ENCODE measurements at regions not wholly inside any gene's neighbourhood (a gene's known extent, or its start where the extent isn't known, plus 50 kb on each side); places are given as distances from the start of the nearest gene placed in this dataset.

GRCh38 chr15:70498096-70498626 lies 265.2 kb downstream of the UACA start:
- no peak for TF ChIP-seq CTCF (IDR thresholded peaks at IDR 0.05)
- no peak overlapping the region for H3K4me3 Mint-ChIP-seq
- H3K4me1 Mint-ChIP-seq (ENCODE audit: low read depth) = peaks cover 36% of the 10 kb centered on the region
- H3K9me3 Mint-ChIP-seq = no peaks in the 10 kb centered on the region
- no peaks in the 10 kb centered on the region for H3K36me3 Mint-ChIP-seq (ENCODE audit: low read depth)
- H3K27me3 Mint-ChIP-seq (ENCODE audit: insufficient read depth) = peaks cover 17% of the 10 kb centered on the region; the same call in 1 of the 2 replicates
- H3K27ac Mint-ChIP-seq = no peak overlapping the region
- DNase-seq = no peak

- Mint-ChIP-seq H3K4me1 (ENCODE audit: low read depth) (peaks cover 41% of the 10 kb centered on the region), H3K27ac (no peak overlapping the region), H3K4me3 (no peak overlapping the region), H3K27me3 (ENCODE audit: insufficient read depth) (peaks cover 14% of the 10 kb centered on the region; the same call in 1 of the 2 replicates), H3K36me3 (ENCODE audit: low read depth) (no peaks in the 10 kb centered on the region), H3K9me3 (no peaks in the 10 kb centered on the region)
- DNase-seq = no peak
- TF ChIP-seq CTCF (IDR thresholded peaks at IDR 0.05) = no peak
Measured at GRCh38 chr15:70497661-70498060, 265.7 kb downstream of the UACA start.

GRCh38 chr15:70495991-70496599 lies 267.3 kb downstream of the UACA start:
- Mint-ChIP-seq H3K4me3 (no peak overlapping the region), H3K27me3 (ENCODE audit: insufficient read depth) (peaks cover 9% of the 10 kb centered on the region; the same call in 1 of the 2 replicates), H3K9me3 (no peaks in the 10 kb centered on the region), H3K27ac (no peak overlapping the region), H3K4me1 (ENCODE audit: low read depth) (peaks cover 56% of the 10 kb centered on the region), H3K36me3 (ENCODE audit: low read depth) (no peaks in the 10 kb centered on the region)
- DNase-seq = no peak
- TF ChIP-seq CTCF (IDR thresholded peaks at IDR 0.05) = no peak

GRCh38 chr15:70494852-70495571 lies 268.3 kb downstream of the UACA start:
- no peaks in the 10 kb centered on the region for H3K9me3 Mint-ChIP-seq
- H3K36me3 Mint-ChIP-seq (ENCODE audit: low read depth) = no peaks in the 10 kb centered on the region
- peak overlapping the region; percentile 66 for H3K4me3 Mint-ChIP-seq
- peaks cover 63% of the 10 kb centered on the region for H3K4me1 Mint-ChIP-seq (ENCODE audit: low read depth)
- H3K27ac Mint-ChIP-seq = peak overlapping the region; percentile 97
- peaks cover 14% of the 10 kb centered on the region; the same call in 1 of the 2 replicates for H3K27me3 Mint-ChIP-seq (ENCODE audit: insufficient read depth)
- peak; percentile 97 for DNase-seq
- no peak for TF ChIP-seq CTCF (IDR thresholded peaks at IDR 0.05)

- H3K4me1 Mint-ChIP-seq (ENCODE audit: low read depth) = peaks cover 63% of the 10 kb centered on the region
- no peaks in the 10 kb centered on the region for H3K9me3 Mint-ChIP-seq
- H3K4me3 Mint-ChIP-seq = peak overlapping the region; percentile 66
- peak overlapping the region; percentile 97 for H3K27ac Mint-ChIP-seq
- H3K36me3 Mint-ChIP-seq (ENCODE audit: low read depth) = no peaks in the 10 kb centered on the region
- DNase-seq = no peak
- no peak for TF ChIP-seq CTCF (IDR thresholded peaks at IDR 0.05)
- H3K27me3 Mint-ChIP-seq (ENCODE audit: insufficient read depth) = peaks cover 9% of the 10 kb centered on the region; the same call in 1 of the 2 replicates
Measured at GRCh38 chr15:70494517-70494851, 268.9 kb downstream of the UACA start.
